ENCODE measurements at regions not wholly inside any gene's neighbourhood (a gene's known extent, or its start where the extent isn't known, plus 50 kb on each side); places are given as distances from the start of the nearest gene placed in this dataset.

- TF ChIP-seq CTCF (IDR thresholded peaks at IDR 0.05 in 2 of 3, conservative IDR thresholded peaks at IDR 0.05 in 1 of 3; ENCODE audit: control insufficient read depth in 2 of 3, extremely low read depth in 1 of 3, insufficient read depth in 1 of 3, low read depth in 3 of 3, low read length in 3 of 3) (no peak), ETV6 (conservative IDR thresholded peaks at IDR 0.05 in 1 of 2, IDR thresholded peaks at IDR 0.05 in 1 of 2; ENCODE audit: borderline replicate concordance in 1 of 2, low read depth in 1 of 2) (no peak), RCOR1 (conservative IDR thresholded peaks at IDR 0.05; ENCODE audit: low read depth, low read length) (no peak), POLR2A (IDR thresholded peaks at IDR 0.05; ENCODE audit: low read depth, low read length) (no peak), RAD51 (IDR thresholded peaks at IDR 0.05) (no peak), NFIC (IDR thresholded peaks at IDR 0.05; ENCODE audit: low read depth, low read length) (no peak), SIX5 (IDR thresholded peaks at IDR 0.05; ENCODE audit: low read depth, low read length, severe bottlenecking) (no peak), PAX5 (IDR thresholded peaks at IDR 0.05; ENCODE audit: borderline replicate concordance, low read depth, low read length) (no peak), MAX (IDR thresholded peaks at IDR 0.05; ENCODE audit: low read depth, low read length) (no peak), EP300 (IDR thresholded peaks at IDR 0.05; ENCODE audit: borderline replicate concordance in 1 of 2, control insufficient read depth in 1 of 2, low read depth in 2 of 2, low read length in 2 of 2) (no peak), MLLT1 (IDR thresholded peaks at IDR 0.05) (no peak), DPF2 (IDR thresholded peaks at IDR 0.05) (no peak), BRCA1 (IDR thresholded peaks at IDR 0.05; ENCODE audit: low read depth, low read length) (no peak)
Observed at GRCh38 chr18:45260125-45260524, 355.2 kb upstream of the SLC14A2 start.

Data from GM12878 (cell line).